ENCODE measurements at regions not wholly inside any gene's neighbourhood (a gene's known extent, or its start where the extent isn't known, plus 50 kb on each side); places are given as distances from the start of the nearest gene placed in this dataset.

GRCh38 chr3:83096-83495 is 113.5 kb upstream of the CHL1 start:
- TF ChIP-seq CTCF (IDR thresholded peaks at IDR 0.05; ENCODE audit: unreplicated experiment), result no peak
- CTCF ChIA-PET, result no interaction called here
- Mint-ChIP-seq H3K27ac (ENCODE audit: unreplicated experiment) (no peak overlapping the region), H3K9me3 (ENCODE audit: low read depth, unreplicated experiment) (peaks cover 6% of the 10 kb centered on the region), H3K4me1 (ENCODE audit: low read depth, unreplicated experiment) (no peaks in the 10 kb centered on the region), H3K4me3 (ENCODE audit: low read depth, unreplicated experiment) (no peak overlapping the region), H3K27me3 (ENCODE audit: unreplicated experiment) (no peaks in the 10 kb centered on the region), H3K36me3 (ENCODE audit: insufficient read depth, unreplicated experiment) (no peaks in the 10 kb centered on the region)
- intact Hi-C loops (cut with micrococcal nuclease; ENCODE audit: unreplicated experiment), result no loop called here
- no TSS peak for BruUV-seq (replicated peaks)
- no peak for DNase-seq

- peaks cover 5% of the 10 kb centered on the region for H3K9me3 Mint-ChIP-seq (ENCODE audit: low read depth, unreplicated experiment)
These were observed 111.4 kb upstream of the CHL1 start for GRCh38 chr3:85180-85579.

GRCh38 chr3:88267-88666 is 108.3 kb upstream of the CHL1 start:
- CTCF ChIA-PET, result no interaction called here
- H3K27me3 Mint-ChIP-seq (ENCODE audit: unreplicated experiment), result no peaks in the 10 kb centered on the region
- no peaks in the 10 kb centered on the region for H3K36me3 Mint-ChIP-seq (ENCODE audit: insufficient read depth, unreplicated experiment)
- no peak for DNase-seq
- BruUV-seq (replicated peaks), result no TSS peak
- no peak overlapping the region for H3K27ac Mint-ChIP-seq (ENCODE audit: unreplicated experiment)
- TF ChIP-seq CTCF (IDR thresholded peaks at IDR 0.05; ENCODE audit: unreplicated experiment), result no peak
- no peaks in the 10 kb centered on the region for H3K4me1 Mint-ChIP-seq (ENCODE audit: low read depth, unreplicated experiment)
- H3K4me3 Mint-ChIP-seq (ENCODE audit: low read depth, unreplicated experiment), result no peak overlapping the region
- intact Hi-C loops (cut with micrococcal nuclease; ENCODE audit: unreplicated experiment), result no loop called here
- no peaks in the 10 kb centered on the region for H3K9me3 Mint-ChIP-seq (ENCODE audit: low read depth, unreplicated experiment)

More at GRCh38 chr3:85180-85579, 111.4 kb upstream of the CHL1 start:
- no peak for TF ChIP-seq CTCF (IDR thresholded peaks at IDR 0.05; ENCODE audit: unreplicated experiment)
- no peak overlapping the region for H3K4me3 Mint-ChIP-seq (ENCODE audit: low read depth, unreplicated experiment)
- no peaks in the 10 kb centered on the region for H3K27me3 Mint-ChIP-seq (ENCODE audit: unreplicated experiment)
- H3K4me1 Mint-ChIP-seq (ENCODE audit: low read depth, unreplicated experiment), result no peaks in the 10 kb centered on the region
- H3K27ac Mint-ChIP-seq (ENCODE audit: unreplicated experiment), result no peak overlapping the region
- BruUV-seq (replicated peaks), result no TSS peak
- CTCF ChIA-PET, result no interaction called here
- no peaks in the 10 kb centered on the region for H3K36me3 Mint-ChIP-seq (ENCODE audit: insufficient read depth, unreplicated experiment)
- no peak for DNase-seq
- intact Hi-C loops (cut with micrococcal nuclease; ENCODE audit: unreplicated experiment), result no loop called here

GRCh38 chr3:93746-94145 is 102.8 kb upstream of the CHL1 start:
- DNase-seq, result no peak
- Mint-ChIP-seq H3K36me3 (ENCODE audit: insufficient read depth, unreplicated experiment) (no peaks in the 10 kb centered on the region), H3K4me3 (ENCODE audit: low read depth, unreplicated experiment) (no peak overlapping the region), H3K4me1 (ENCODE audit: low read depth, unreplicated experiment) (no peaks in the 10 kb centered on the region), H3K27me3 (ENCODE audit: unreplicated experiment) (no peaks in the 10 kb centered on the region), H3K27ac (ENCODE audit: unreplicated experiment) (no peak overlapping the region), H3K9me3 (ENCODE audit: low read depth, unreplicated experiment) (no peaks in the 10 kb centered on the region)
- CTCF ChIA-PET, result no interaction called here
- BruUV-seq (replicated peaks), result no TSS peak
- no peak for TF ChIP-seq CTCF (IDR thresholded peaks at IDR 0.05; ENCODE audit: unreplicated experiment)
- intact Hi-C loops (cut with micrococcal nuclease; ENCODE audit: unreplicated experiment), result no loop called here

- DNase-seq, result no peak
These were observed 100.3 kb upstream of the CHL1 start for GRCh38 chr3:96259-96658.

More at GRCh38 chr3:96259-96658, 100.3 kb upstream of the CHL1 start:
- BruUV-seq (replicated peaks), result no TSS peak
- TF ChIP-seq CTCF (IDR thresholded peaks at IDR 0.05; ENCODE audit: unreplicated experiment), result no peak
- H3K36me3 Mint-ChIP-seq (ENCODE audit: insufficient read depth, unreplicated experiment), result no peaks in the 10 kb centered on the region
- H3K4me3 Mint-ChIP-seq (ENCODE audit: low read depth, unreplicated experiment), result no peak overlapping the region
- CTCF ChIA-PET, result no interaction called here
- intact Hi-C loops (cut with micrococcal nuclease; ENCODE audit: unreplicated experiment), result no loop called here
- no peaks in the 10 kb centered on the region for H3K9me3 Mint-ChIP-seq (ENCODE audit: low read depth, unreplicated experiment)
- H3K4me1 Mint-ChIP-seq (ENCODE audit: low read depth, unreplicated experiment), result no peaks in the 10 kb centered on the region
- no peak overlapping the region for H3K27ac Mint-ChIP-seq (ENCODE audit: unreplicated experiment)
- no peaks in the 10 kb centered on the region for H3K27me3 Mint-ChIP-seq (ENCODE audit: unreplicated experiment)

Measured in Calu3 (cell line).